OCI-LY7 (cell line): ENCODE measurements at regions not wholly inside any gene's neighbourhood (a gene's known extent, or its start where the extent isn't known, plus 50 kb on each side); places are given as distances from the start of the nearest gene placed in this dataset.

Source experiments
- BruUV-seq: library from RNA; stranded (reverse); fragments of 400-500 nt; replicated peaks from 2 replicates; lab custom pipeline; 2021; lab: Mats Ljungman, UMichigan
- CTCF ChIA-PET: fragments of 300-600 bp; sonication (Branson Sonifier 250); formaldehyde crosslinking; loops from one replicate; lab custom pipeline; 2022; ENCODE audit warnings: antibody characterized with exemption; ENCODE audit not compliant: unreplicated experiment; lab: Charles Lee
- POLR2A ChIA-PET: fragments of 300-600 bp; sonication (Branson Sonifier 250); formaldehyde crosslinking; loops from one replicate; lab custom pipeline; 2022; ENCODE audit warnings: antibody characterized with exemption; lab: Charles Lee
- DNase-seq: peaks from one replicate; pipeline ENCODE4 v3.0.0-alpha.2; 2015; ENCODE audit warnings: low spot score
- H2AFZ ChIP-seq: fragments of 200-600 bp; sonication (generic), shearing (Covaris generic); 2 replicates; pipeline ENCODE4 v1.6.1; 2014; ENCODE audit warnings: mild to moderate bottlenecking, antibody characterized with exemption, low read length, moderate library complexity
- H3K27ac ChIP-seq: fragments of 200-600 bp; sonication (generic); 2 replicates; pipeline ENCODE4 v1.5.1; 2014; ENCODE audit warnings: mixed run types, low read depth, mild to moderate bottlenecking, moderate library complexity, low read length, inconsistent platforms; ENCODE audit not compliant: poor library complexity, severe bottlenecking
- H3K36me3 ChIP-seq: fragments of 200-600 bp; sonication (generic); 2 replicates; pipeline ENCODE4 v1.6.1; 2014; ENCODE audit warnings: mild to moderate bottlenecking, antibody characterized with exemption, low read length, moderate library complexity, mixed read lengths; ENCODE audit not compliant: insufficient read depth
- H3K4me1 ChIP-seq: fragments of 200-600 bp; sonication (generic); 2 replicates; pipeline ENCODE4 v1.5.1; 2014; ENCODE audit warnings: mild to moderate bottlenecking, low read length; ENCODE audit not compliant: insufficient read depth, poor library complexity, severe bottlenecking
- H3K4me2 ChIP-seq: fragments of 200-600 bp; sonication (generic); 2 replicates; pipeline ENCODE4 v1.6.1; 2014; ENCODE audit warnings: mild to moderate bottlenecking, low read length
- H3K4me3 ChIP-seq: fragments of 200-600 bp; sonication (generic); 2 replicates; pipeline ENCODE4 v1.5.1; 2014; ENCODE audit warnings: mild to moderate bottlenecking, low read depth, low read length; ENCODE audit not compliant: poor library complexity, severe bottlenecking
- H3K79me2 ChIP-seq: fragments of 200-600 bp; sonication (generic); 2 replicates; pipeline ENCODE4 v1.6.1; 2016; ENCODE audit warnings: low read depth, mild to moderate bottlenecking, low read length, moderate library complexity, mixed read lengths; ENCODE audit not compliant: insufficient read depth
- H3K9me2 ChIP-seq: fragments of 200-600 bp; sonication (generic); 2 replicates; pipeline ENCODE4 v1.6.1; 2016; ENCODE audit warnings: mild to moderate bottlenecking, low read length, mixed read lengths; ENCODE audit not compliant: insufficient read depth
- H3K9me3 ChIP-seq: fragments of 200-600 bp; sonication (generic); 2 replicates; pipeline ENCODE4 v1.6.1; 2014; ENCODE audit warnings: mild to moderate bottlenecking, mixed run types, low read length, mixed read lengths
- H4K20me1 ChIP-seq: fragments of 200-600 bp; sonication (generic); 2 replicates; pipeline ENCODE4 v1.6.1; 2014; ENCODE audit warnings: mild to moderate bottlenecking, antibody characterized with exemption, low read length, moderate library complexity, mixed read lengths; ENCODE audit not compliant: insufficient read depth
- CTCF ChIP-seq: fragments of 200-600 bp; sonication (generic); conservative IDR thresholded peaks from 2 replicates; pipeline ENCODE4 v1.5.1; 2014; ENCODE audit warnings: mild to moderate bottlenecking, antibody characterized with exemption, low read length, moderate library complexity, mixed read lengths
- EZH2phosphoT487 ChIP-seq: fragments of 200-600 bp; sonication (generic); IDR thresholded peaks from 2 replicates; pipeline ENCODE4 v1.6.1; 2018; ENCODE audit warnings: low read depth, borderline replicate concordance, mild to moderate bottlenecking, mixed run types, antibody characterized with exemption, low read length, moderate library complexity, mixed read lengths
- intact Hi-C: fragments of 100-400 bp; cut with micrococcal nuclease; formaldehyde crosslinking; loops from one replicate; pipeline ENCODE4 v1.10.0; 2022; ENCODE audit not compliant: unreplicated experiment

GRCh38 chr2:47676261-47676926 is 105.6 kb upstream of the KCNK12 start:
- no peaks in the 10 kb centered on the region for H3K79me2 ChIP-seq
- H3K4me2 ChIP-seq: no peak overlapping the region
- H4K20me1 ChIP-seq: no peaks in the 10 kb centered on the region
- TF ChIP-seq CTCF (no peak), EZH2phosphoT487 (no peak)
- CTCF ChIA-PET: no interaction called here
- H3K27ac ChIP-seq: no peak overlapping the region
- DNase-seq: no peak
- H3K9me2 ChIP-seq: no peaks in the 10 kb centered on the region
- POLR2A ChIA-PET: interaction anchor here (0.6 to 1.0 kb wide), 3 partner anchors 9 to 860 kb away, joined by 3 to 4 read pairs (median 3); no protein-coding TSS in a partner anchor
- H3K4me1 ChIP-seq: no peaks in the 10 kb centered on the region
- intact Hi-C loops: no loop called here
- H3K4me3 ChIP-seq: no peak overlapping the region
- BruUV-seq: no TSS peak
- no peaks in the 10 kb centered on the region for H3K9me3 ChIP-seq
- H3K36me3 ChIP-seq: no peaks in the 10 kb centered on the region
- no peak overlapping the region for H2AFZ ChIP-seq

- H3K27ac ChIP-seq: no peak overlapping the region
- no peak overlapping the region for H2AFZ ChIP-seq
- intact Hi-C loops: no loop called here
- no peaks in the 10 kb centered on the region for H3K9me2 ChIP-seq
- no peaks in the 10 kb centered on the region for H4K20me1 ChIP-seq
- H3K9me3 ChIP-seq: no peaks in the 10 kb centered on the region
- no peak overlapping the region for H3K4me2 ChIP-seq
- no peaks in the 10 kb centered on the region for H3K79me2 ChIP-seq
- CTCF ChIA-PET: interaction anchor here (0.6 kb wide), 1 partner anchor 38 kb away, joined by 3 read pairs; no protein-coding TSS in a partner anchor
- H3K36me3 ChIP-seq: no peaks in the 10 kb centered on the region
- POLR2A ChIA-PET: interaction anchor here (0.5 to 1.0 kb wide), 4 partner anchors 13 to 44 kb away, joined by 3 to 6 read pairs (median 4); no protein-coding TSS in a partner anchor
- DNase-seq: no peak
- no peak for TF ChIP-seq EZH2phosphoT487
- TF ChIP-seq CTCF: no peak
- no peaks in the 10 kb centered on the region for H3K4me1 ChIP-seq
- BruUV-seq: no TSS peak
- H3K4me3 ChIP-seq: no peak overlapping the region
Observed at GRCh38 chr2:47675196-47675825, 104.5 kb upstream of the KCNK12 start.
